T-helper 2 cell treated with Interferon-gamma antibody and Interleukin-4, amounts not matched to agents 100 ng/mL and 5 ng/mL, for 36 hours (primary cell): ENCODE measurements at regions not wholly inside any gene's neighbourhood (a gene's known extent, or its start where the extent isn't known, plus 50 kb on each side); places are given as distances from the start of the nearest gene placed in this dataset.
"Not testable (repeated sequence)": the region's sequence is repeated elsewhere in the genome, so short reads cannot be mapped to it uniquely, and the experiment has no call there.

Source experiments
- intact Hi-C: fragments of 100-400 bp; cut with micrococcal nuclease; formaldehyde crosslinking; loops from one replicate; pipeline ENCODE4 v1.15.1; 2023

DNA sequence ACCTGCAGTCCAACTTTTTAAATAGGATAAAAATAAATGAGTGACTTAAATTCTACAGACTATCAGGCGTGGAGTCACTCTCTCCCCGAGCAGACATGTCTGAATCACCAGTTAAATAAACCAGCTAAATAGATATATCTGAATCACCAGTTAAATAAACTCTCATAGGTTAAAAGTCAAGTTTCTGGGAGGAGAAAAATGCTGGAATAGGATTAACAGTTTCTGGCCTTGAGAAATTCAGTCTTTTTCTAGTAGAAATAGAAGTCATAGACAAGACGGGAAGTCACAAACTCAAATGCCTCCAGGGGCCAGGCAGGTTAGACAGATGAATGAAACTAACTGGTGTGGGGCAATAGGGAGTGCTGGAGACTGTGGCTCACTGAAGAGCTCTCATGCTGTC, 258.6 kb upstream of the TMEM132C start:
- intact Hi-C loops, result no loop called here

DNA sequence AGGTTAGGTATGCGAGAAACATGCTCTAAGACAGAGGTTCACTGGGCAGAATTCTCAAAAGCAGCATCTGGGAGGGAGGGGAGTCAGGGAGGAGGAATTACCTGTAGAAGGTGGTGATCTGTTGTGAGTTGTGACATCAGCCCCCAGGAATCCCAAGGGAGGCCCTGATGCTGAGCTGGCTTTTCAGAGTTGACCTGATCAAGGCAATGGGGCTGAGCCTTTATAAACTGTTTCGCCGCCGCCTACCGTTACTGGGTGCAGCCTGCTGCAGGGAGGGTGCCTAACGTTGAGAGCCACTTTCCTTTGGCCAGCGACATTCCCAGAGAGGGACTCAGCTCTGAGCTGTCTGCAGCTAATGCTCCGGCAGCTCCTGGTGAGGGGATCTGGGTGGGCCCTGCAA, 257.9 kb upstream of the TMEM132C start:
- intact Hi-C loops, result no loop called here

DNA sequence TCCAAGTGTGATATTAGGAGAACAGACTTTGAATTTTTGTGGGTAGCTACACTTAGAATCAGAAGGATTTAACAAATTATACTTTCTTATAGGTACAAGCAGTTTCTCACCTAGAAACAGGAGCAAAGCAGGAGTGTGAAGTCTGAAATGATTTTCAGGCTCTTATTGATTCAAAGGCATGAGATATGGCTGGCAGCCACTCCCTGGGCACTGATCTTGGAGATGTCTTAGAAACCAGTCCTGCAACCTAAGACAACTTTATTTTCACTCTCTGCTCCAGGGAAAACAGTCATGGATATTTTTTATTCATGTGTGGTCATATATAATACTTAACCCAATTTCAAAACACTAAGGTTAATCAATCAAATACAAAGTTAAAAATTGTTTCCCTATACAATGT, 254.9 kb upstream of the TMEM132C start:
- intact Hi-C loops, result no loop called here

DNA sequence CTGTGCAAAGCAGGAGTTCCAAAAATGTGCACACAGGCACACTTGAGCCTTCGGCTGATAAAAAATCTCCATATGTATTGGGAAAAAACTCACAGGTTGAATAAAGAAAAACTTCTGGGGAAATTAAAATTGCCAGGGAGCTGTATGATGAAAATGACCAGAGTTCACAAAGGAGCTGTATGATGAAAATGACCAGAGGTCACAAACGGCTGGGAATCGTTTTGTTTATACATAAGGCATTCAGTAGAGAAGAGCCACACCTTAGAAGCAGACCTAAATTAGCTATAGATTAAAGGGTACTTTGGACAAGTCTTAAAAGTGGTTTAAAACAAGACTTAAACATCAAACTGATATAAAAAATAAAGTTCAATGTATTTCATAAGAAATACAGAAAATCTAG, 251.7 kb upstream of the TMEM132C start:
- intact Hi-C loops, result no loop called here

DNA sequence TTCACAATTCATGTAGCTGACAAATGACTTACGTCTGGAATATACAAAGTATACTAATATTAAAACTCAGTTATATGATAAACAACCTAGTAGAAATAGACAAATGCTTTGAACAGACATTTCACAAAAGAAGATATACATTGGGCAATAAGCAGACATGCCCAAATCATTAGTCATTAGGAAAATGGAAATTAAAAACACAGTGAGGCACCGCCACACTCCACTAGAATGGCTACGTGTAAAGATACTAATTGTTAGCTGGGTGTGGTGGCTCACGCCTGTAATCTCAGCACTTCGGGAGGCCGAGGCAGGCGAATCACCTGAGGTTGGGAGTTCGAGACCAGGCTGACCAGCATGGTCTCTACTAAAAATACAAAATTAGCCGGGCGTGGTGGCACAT, 248.9 kb upstream of the TMEM132C start:
- intact Hi-C loops, result no loop called here

DNA sequence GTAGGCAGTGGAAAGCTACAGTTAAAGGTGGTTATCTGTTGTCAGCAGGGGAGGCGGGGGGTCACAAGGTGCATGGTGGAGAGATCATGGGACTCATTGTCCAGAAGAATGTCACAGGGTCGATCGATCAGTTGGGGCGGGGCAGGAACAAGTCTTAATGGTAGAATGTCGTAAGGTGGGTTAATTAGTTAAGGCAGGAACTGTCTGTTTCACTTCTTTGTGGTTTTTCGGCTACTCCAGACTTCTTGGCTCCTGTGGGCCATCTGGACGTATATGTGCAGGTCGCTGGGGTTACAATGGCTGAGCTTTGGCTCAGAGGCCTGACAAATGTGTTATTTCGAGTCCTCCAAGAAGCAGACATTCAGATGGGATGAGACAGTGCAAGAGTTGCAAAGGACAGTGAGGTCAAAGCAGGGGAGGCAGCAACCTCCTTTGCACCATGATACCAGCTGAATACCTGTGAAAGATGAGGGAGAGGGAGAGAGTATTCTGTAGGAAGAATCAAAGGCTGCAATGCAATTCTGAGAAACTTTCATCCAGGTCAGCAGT, 246.9 kb upstream of the TMEM132C start:
- intact Hi-C loops, result no loop called here

DNA sequence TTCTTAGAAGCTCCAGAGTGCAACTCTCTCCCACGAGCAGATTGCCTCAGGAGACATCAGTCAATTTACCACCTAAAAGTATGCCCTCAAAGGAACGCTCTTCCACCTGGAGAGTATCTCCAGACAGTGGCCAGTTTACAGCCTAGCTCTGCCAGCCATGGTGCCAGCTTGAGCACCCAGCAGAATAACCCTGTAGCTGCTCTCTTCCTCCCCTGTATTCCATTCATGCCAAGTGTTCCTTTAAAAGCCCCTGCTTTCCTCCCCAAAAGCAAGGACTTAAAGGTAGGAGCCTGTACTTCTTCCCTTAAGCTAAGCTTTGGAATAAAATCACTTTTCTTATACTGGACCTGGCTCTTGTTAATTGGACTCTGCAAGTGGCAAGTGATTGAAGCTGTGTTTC, 245.4 kb upstream of the TMEM132C start:
- intact Hi-C loops, result no loop called here

DNA sequence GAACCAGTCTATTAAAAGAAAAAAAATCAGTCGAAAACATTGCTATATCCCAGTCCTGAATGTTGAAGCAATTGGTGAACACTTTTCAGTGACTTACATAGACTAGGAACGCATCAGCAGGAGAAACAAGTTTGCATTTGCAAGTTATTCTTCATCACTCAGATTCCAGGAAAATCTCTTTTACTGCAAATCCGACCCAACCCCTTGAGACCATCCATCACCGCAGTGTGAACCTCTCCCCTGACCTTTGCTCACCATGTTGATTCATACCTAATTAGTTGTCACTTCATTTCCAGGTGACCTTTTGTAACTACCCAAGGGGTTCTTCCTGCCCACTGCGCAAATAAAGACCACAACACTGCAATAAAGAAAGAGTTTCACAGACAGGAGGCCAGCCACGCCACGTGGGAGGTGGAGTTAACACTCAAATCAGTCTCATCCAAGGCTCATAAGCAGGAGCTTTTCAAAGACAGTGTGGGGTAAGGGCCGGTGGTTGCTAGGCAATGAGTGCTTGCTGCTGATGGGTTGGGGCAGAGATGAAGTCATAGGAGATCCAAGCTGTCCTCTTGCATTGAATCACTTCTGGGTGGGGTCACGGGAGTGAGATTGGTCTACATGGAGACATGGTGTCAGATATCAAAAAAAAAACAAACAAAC, 241.3 kb upstream of the TMEM132C start:
- intact Hi-C loops, result no loop called here

DNA sequence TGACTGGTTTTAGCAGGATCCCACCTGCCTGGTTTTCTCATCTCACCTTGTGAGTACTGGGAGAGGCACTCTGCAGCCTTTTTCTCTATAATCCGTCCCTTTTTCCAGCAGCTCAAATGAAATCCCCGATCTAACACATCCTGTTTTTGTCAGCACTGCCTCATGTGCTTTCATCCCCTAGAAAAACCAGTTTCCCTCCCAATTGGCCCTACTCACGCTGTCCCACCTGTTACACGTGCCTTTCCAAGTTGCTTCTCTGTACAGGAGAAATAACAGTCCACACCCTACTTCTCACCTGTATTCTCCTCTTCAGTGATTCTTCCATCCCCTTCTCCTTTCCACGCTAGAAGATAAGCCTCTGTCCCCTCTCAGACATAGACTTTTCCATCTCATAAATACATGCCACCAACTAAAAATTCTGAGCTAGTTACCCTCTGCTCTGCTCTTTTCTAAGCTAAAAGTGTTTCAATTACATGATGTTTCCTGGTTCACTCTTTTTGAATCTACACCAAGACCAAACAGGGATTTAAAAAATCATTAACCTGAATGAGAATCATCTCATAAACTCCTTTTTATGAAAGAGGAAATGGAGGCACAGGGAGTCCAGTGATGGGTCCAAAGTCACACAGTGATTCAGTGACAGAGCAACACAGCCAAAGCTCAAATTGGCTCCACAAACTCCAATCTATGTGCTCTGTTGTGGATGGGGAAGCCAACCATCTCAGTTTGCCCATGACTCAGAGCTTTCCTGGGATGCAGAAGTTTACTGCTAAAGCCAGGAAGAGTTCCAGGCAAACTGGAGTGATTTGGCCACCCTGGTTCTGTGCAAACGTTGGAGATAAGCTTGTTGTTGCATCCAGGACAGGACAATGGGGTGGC, 240.0 kb upstream of the TMEM132C start:
- intact Hi-C loops, result no loop called here

DNA sequence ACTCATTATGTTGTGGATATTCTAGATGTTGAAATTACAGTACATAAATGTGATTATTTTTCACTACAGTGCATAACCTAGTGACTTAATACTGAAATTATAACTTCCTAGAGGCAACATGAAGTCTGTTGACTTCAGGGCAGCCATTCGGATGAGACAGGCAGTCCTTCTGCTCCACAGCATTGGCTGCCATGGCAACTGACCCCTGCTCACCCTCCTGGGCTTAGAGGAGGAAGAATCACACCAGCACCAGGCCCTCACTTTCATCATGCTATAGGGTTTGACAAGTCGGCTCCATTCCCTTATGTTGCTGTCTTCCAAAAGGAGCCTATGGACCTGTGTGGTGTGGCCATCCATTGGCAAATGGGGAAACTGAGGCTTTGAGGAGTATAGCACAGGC, 233.5 kb upstream of the TMEM132C start:
- intact Hi-C loops, result no loop called here

DNA sequence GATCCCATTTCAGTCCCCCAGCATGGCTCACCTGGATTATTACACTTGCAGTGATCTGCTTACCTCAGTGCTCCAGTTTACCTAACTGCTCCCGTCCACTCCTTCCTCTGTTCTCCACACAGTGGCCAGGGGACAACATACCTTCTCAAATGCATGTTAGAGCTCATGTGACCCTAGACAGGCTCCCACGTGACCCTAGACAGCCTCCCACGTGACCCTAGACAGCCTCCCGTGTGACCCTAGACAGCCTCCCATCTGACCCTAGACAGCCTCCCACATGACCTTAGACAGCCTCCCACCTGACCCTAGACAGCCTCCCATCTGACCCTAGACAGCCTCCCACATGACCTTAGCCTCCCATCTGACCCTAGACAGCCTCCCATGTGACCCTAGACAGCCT, 226.0 kb upstream of the TMEM132C start:
- intact Hi-C loops, result no loop called here

DNA sequence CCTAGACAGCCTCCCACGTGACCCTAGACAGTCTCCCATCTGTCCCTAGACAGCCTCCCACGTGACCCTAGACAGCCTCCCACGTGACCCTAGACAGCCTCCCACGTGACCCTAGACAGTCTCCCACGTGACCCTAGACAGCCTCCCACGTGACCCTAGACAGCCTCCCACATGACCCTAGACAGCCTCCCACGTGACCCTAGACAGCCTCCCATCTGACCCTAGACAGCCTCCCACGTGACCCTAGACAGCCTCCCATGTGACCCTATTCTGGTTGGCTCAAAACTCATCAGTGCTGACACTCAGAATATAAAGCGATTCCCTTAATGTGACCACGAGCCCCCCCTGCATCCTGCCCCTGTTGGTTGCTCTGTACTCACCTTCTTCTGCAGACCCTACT, 224.7 kb upstream of the TMEM132C start:
- intact Hi-C loops, result not testable (repeated sequence)

DNA sequence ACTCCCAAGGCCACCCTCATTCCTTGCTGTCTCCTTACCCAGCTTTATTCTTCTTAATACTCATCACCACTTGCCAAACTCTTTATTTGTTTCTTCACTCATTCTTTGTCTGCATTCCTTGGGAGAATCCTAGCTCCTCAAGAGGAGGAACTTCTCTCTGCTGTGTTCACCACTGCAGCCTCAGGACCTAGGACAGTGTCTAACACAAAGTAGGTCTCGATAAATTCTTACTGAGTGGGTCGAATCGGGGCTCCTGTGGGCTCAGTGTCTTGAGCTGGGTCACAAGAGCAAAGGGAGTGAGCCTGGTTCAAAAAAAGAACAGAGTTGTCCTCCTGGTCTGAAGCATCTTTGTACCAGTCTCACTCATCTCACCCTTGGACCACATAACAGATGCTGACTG, 224.1 kb upstream of the TMEM132C start:
- intact Hi-C loops, result no loop called here

DNA sequence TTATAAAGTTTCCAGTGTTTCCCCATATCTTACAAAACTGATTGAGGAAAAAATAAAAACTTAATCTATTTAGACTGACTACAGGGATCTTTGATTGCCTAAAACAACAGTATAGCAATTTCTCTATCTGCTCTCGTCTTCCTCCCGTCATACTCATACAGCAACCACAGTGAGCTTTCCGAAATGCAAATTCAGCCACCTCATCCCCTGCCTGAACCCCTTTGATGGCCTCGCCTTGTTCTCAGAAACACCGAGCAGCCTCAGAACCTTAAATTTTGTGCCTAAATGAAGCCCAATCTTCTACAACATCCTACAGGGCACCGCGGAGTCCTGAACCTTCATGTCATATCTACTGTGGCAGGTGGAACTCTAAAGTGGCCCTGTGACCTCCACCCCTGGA, 223.7 kb upstream of the TMEM132C start:
- intact Hi-C loops, result no loop called here

DNA sequence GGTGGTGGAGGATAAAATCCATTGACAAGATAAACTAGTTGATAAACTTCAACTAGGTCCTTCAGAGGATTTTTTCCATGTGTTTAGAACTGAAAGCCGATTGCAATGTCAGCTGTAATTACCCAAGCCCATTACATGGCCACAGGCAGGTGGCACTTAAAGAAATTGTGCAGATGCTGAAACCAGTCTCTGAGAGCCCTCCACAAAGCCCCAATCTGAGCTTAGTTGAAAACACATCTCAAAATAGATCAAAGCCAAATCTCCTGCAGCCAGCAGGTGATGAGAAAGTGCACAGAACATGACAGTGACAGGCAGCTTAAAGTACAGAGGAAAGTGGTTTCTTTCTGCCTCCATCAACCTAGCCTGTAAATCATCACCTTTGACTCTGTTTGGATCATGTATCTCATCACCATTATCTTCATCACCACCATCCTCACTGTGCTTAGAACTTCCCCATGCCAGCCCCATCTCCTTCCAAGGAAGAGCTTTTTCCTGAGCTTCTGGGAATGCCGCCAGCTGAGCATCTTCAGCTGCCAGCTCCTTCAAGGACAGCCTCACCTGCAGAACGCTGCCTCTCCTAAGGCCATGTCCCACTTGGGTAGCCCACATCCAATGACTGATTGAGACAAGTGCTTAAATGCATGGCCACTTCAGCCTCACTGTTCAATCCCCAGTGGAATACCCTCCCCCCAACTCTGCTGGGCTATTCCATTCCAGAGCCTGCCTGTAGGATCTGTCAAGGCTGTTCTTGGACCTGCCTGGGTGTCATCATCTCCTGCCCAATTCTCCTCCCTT, 219.5 kb upstream of the TMEM132C start:
- intact Hi-C loops, result no loop called here

DNA sequence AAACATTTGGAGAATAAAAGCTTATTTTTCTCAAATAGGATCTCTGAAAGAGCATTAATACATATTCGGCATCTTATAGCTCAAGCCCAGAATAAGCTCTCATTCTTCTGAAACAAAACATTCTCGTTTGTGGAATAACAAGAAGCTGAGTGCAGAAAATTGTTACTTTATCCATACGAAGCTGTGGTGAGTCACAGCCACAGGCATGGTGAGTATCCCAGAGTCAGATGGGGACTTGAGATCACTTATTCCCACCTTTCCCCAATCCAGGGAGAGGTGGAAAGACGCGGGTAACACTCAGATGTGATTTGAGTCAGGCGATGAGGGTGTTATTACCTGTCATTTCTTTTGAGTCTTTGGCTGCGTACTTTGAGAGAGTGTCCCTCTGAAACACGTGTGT, 214.6 kb upstream of the TMEM132C start:
- intact Hi-C loops, result no loop called here

DNA sequence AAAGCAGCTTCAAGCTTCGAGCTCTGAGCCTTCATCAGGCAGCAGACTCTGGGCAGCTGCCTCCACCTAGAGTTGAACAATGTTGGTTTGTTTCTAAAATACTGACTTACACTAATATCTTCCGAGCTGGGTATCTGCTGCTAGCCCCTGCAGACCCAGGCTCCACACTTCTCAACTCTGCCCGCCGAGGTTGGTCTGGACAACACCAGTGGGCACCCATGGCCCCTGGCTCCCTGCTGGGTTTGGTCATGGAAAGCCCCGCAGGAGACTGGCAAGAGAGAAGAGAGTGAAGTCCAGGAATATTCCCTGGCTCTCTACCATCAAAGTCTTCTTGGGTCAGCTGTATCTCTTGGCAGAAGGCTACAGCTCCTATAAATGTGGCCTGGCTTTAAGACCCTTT, 214.2 kb upstream of the TMEM132C start:
- intact Hi-C loops, result no loop called here

DNA sequence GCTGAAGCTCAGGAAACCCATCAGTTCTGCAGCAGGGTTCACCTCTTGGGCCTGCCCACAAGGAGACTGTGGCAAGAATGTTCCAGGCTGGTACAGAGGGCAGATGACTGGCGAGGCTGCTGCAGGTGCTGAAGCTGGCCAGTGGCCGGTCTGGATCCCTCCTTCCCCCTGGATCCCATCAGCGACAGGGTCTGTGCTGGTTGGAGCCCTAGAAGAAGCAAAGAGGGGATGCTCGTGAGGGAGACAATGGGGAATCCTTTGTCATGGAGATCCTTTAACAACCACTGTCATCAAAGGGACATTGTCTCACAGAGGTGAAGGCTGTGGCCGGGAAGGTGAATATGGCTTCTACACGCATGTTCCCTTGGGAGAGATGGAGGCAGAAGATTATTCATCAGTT, 211.4 kb upstream of the TMEM132C start:
- intact Hi-C loops, result no loop called here

DNA sequence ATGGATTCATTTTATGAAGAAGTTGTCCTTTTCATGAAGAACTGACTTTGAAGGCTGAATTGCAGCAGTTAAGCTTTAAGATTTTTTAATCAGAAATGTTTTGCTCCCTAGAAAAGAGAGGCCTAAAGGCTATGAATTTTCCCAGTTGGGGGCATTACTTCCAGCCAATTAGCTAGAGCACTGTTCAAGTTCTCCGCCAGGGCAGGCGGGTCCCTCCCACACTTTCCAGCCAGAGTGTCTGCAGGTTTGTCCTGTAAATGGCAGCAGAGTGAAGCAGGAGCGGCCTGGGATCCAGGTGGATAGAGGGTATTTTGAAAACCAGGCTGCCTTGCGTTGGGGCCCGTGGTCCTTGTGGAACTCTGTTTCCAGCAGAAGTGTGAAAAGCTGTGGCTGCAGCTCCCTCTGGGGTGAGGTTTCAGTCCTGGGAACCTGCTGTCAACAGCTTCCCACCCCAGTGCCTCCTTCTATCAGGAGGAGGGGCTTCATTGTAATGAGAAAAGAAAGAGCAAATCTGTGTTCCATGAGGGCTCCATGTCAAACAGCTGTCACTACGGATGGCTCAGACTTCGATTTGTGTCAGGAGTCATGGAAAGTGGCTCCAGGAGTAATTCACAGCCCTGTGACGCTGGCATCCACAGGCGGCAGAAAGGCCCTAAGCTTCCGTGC, 210.7 kb upstream of the TMEM132C start:
- intact Hi-C loops, result no loop called here

DNA sequence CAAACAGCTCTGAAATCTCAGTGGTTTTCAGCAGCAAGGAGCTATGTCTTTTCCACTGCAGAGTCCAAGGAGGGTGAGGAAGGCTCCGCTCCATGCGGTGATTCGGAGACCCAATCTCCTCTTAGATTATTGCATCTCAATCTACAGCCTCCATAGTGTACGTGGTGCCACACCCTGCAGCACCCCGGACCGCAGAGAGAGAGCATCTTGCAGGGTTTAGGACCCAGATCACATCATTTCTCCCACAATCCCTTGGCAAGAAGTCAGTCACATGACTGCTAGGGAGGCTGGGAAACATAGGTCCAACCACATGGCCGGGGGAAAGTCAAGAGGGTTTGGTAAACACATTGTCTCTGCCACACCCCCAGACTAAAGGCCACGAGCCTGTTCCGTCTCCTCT, 209.4 kb upstream of the TMEM132C start:
- intact Hi-C loops, result no loop called here

DNA sequence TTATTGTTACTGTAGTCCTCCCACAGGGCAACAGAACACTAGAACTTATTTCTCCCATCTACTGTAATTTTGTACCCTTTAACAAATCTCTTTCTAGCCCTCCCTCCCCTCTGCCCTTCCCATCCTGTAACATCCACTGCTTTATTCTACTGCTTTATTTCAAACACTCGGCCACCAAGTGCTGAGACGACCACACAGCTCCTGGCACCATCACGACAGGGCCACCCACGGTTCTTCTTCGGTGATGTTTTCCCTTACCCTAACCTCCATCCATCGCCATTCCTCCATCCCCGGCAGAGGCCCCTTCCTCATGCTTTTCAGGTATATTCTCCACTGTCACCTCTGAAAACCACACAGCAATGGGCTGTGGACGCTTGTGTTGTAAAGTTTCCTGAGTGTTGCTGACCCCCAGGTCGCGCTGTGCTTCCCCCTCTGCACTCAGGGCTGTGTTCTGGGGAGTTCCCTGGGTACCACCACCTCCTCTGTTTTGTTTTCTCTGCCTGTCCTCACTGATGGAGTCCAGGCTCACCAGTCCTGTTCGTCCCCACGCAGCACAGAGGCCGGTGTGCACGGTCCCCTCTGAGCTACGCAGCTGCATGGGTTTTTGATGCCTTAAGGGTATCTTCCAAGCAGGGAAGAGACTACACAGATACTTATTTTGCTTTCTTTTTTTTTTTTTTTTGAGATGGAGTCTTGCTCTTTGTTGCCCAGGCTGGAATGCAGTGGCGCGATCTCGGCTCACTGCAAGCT, 207.2 kb upstream of the TMEM132C start:
- intact Hi-C loops, result no loop called here
